ENCODE measurements at regions not wholly inside any gene's neighbourhood (a gene's known extent, or its start where the extent isn't known, plus 50 kb on each side); places are given as distances from the start of the nearest gene placed in this dataset.

GRCh38 chr20:24768713-24769601 lies 180.1 kb upstream of the CST7 start:
- no peak for TF ChIP-seq EZH2 (IDR thresholded peaks at IDR 0.05; ENCODE audit: low read depth)
- no peak for TF ChIP-seq CTCF (conservative IDR thresholded peaks at IDR 0.05)

All from PC-9 (cell line).